HG02870 (cell line): ENCODE measurements at regions not wholly inside any gene's neighbourhood (a gene's known extent, or its start where the extent isn't known, plus 50 kb on each side); places are given as distances from the start of the nearest gene placed in this dataset.
"Not testable (repeated sequence)": the region's sequence is repeated elsewhere in the genome, so short reads cannot be mapped to it uniquely, and the experiment has no call there.

Experiments used
- ATAC-seq: cut with Tn5 transposase; IDR thresholded peaks from one replicate; pipeline ENCODE4 v1.9.1; 2021; ENCODE audit warnings: mild to moderate bottlenecking, moderate library complexity; ENCODE audit not compliant: unreplicated experiment

GRCh38 chr15:21774760-21775159, 102.8 kb downstream of the POTEB start:
- ATAC-seq: not testable (repeated sequence)

DNA sequence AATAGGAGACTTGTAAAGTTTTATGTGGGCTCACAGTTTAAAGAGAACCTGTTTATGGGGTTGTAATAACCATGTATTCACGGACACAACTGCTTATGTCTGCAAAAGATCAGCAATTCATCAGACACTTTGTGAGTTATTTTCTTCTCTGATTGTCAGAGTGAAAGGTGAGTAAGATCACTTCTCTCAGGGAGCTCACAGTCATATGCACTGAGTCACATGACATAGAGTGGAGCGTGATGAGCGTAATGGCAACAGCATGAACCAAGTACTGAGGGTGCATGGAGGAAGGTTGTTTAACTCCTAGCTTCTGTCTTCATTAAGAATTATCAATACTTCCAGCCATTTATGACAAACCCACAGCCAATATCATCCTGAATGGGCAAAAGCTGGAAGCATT, 111.0 kb downstream of the POTEB start:
- ATAC-seq: not testable (repeated sequence)

GRCh38 chr15:21763756-21764155, 113.8 kb downstream of the POTEB start:
- not testable (repeated sequence) for ATAC-seq

DNA sequence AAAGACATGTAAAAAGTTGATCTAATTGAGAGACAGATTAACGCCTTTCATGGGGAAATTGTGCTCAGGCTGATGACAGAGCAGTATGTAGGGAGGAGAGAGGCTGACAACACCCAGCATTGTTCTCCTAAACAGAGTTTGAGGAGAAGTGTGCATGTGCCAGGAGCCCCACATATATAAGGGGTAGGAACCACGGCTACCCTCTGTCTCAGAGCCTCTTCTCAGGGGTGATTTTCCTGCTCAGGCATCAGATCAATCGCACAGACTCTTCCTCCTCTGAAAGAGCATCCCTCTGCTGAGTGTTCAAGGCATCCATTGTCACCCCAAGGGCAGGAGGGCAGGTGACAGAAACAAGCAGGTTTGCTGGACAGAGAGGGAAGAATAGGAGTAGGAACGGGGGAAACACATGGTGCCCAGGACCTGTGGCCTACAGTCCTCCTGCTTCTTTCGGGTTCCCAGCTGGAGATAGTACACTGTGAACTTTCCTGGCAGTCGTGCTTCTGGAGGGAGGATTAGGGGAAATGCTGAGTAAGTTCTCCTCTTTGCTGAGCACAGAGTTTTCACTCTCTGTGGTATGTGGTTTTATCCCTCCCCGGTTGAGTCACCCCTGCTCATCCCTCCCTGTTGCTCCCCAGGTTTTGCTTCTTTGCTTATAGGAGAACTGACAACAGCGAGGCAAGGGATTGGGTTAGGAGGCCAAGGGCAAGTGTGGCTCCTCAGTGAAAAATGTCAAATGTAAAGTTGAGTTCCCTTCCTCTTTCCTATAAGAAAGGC, 117.1 kb downstream of the POTEB start:
- ATAC-seq: peak; percentile 71

DNA sequence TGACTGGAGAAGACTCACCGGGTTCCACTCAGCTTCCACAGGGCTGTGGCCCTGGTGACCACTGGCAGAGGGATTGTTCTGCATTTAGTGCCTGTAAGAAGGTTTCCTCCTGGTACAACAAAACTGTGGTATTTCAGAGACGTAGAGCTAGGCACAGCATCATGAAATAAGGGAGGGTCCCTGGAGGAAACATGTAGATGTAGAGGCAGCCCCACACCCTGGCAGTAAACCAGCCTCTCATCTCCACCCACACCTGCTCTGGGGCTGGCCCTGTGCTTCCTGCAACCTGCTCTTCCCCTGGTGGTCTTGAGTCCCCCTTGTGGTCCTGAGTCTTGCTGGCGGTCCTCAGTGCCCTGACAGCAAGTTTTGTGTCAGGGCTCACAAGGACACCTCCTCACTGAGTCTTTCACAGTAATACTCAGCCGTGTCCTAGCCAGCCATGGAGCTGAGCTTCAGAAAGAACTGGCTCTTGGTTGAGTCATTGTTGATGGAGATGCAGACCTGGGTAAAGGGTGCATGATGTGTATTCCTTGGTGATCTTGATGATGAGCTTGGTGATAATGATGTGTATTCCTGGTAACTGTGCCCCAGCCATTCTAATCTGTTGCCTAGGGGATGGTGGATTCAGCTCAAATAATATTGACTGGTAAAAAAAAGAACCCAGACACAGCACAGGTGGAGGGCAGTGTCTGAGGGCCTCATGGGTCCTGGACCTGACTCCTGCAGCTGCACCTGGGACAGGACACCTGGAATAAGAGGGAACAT, 118.0 kb downstream of the POTEB start:
- not testable (repeated sequence) for ATAC-seq

GRCh38 chr15:21753838-21754237, 123.7 kb downstream of the POTEB start:
- not testable (repeated sequence) for ATAC-seq

- not testable (repeated sequence) for ATAC-seq
These were observed 125.2 kb downstream of the POTEB start for GRCh38 chr15:21752124-21752957.

GRCh38 chr15:21749173-21749572, 128.4 kb downstream of the POTEB start:
- not testable (repeated sequence) for ATAC-seq

GRCh38 chr15:21744245-21744915, 133.2 kb downstream of the POTEB start:
- ATAC-seq: not testable (repeated sequence)

DNA sequence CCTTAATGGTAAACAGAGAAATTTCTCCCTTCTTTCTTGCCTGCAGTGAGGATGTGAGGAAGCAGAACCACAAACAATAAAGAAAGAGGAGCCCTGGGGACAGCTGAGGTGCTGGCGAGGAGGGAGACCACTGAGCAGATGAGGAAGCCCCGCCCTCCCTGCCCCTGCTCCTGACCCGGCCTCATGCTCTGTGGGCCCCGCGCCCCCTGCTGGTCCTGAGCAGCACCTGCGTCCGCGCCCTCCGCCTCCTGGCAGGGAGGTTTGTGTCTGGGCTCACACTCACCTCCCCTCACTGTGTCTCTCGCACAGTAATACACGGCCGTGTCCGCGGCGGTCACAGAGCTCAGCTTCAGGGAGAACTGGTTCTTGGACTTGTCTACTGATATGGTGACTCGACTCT, 135.5 kb downstream of the POTEB start:
- peak; percentile 86 for ATAC-seq

DNA sequence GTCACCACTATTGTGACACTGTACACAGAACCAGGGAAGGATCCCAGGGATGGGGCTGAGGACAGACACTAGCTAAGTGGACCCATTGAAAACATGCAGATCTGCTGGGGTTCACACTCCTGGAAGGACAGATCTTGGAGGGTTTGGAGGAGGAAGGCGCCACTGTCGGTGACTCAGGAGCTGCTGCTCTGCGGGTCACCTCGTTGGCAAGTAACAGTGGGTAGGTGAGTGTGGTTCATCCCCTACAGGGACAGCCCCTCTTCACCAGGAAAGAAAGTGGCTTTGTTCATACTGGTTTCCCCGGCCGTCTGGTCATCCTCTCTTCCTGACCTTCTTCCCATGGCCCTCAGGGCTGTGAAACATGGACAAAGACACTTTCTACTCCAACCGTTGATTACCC, 139.5 kb downstream of the POTEB start:
- ATAC-seq: not testable (repeated sequence)

- ATAC-seq: not testable (repeated sequence)
These were observed 141.1 kb downstream of the POTEB start for GRCh38 chr15:21736443-21736842.

GRCh38 chr15:21735837-21736236, 141.7 kb downstream of the POTEB start:
- ATAC-seq: not testable (repeated sequence)

DNA sequence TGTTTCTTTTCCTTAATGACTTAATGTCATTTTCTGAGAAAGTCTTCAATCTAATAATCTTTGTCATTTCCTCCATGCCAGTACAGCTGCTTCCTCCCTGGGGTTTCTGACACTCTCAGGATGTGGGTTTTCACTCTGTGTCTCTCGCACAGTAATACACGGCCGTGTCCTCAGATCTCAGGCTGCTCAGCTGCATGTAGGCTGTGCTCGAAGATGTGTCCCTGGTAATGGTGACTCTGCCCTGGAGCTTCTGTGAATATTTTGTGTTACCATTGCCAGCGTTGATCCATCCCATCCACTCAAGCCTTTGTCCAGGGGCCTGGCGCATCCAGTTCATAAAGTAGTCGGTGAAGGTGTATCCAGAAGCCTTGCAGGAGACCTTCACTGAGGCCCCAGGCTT, 142.2 kb downstream of the POTEB start:
- not testable (repeated sequence) for ATAC-seq

DNA sequence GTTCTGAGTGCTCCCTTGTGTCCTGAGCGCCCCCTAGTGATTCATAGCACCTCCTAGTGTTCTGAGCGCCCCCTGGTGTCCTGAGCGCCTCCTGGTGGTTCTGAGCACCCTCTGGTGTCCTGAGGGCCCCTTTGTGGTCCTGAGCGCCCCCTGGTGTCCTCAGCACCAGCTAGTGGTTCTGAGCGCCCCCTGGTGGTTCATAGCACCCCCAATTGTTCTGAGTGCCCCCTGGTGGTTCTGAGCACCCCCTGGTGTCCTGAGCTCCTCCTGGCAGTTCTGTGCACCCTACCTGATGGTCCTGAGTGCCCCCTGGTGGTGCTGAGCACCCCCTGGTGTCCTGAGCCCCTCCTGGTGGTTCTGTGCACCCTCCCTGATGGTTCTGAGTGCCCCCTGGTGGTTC, 146.0 kb downstream of the POTEB start:
- peak; percentile 56 for ATAC-seq

DNA sequence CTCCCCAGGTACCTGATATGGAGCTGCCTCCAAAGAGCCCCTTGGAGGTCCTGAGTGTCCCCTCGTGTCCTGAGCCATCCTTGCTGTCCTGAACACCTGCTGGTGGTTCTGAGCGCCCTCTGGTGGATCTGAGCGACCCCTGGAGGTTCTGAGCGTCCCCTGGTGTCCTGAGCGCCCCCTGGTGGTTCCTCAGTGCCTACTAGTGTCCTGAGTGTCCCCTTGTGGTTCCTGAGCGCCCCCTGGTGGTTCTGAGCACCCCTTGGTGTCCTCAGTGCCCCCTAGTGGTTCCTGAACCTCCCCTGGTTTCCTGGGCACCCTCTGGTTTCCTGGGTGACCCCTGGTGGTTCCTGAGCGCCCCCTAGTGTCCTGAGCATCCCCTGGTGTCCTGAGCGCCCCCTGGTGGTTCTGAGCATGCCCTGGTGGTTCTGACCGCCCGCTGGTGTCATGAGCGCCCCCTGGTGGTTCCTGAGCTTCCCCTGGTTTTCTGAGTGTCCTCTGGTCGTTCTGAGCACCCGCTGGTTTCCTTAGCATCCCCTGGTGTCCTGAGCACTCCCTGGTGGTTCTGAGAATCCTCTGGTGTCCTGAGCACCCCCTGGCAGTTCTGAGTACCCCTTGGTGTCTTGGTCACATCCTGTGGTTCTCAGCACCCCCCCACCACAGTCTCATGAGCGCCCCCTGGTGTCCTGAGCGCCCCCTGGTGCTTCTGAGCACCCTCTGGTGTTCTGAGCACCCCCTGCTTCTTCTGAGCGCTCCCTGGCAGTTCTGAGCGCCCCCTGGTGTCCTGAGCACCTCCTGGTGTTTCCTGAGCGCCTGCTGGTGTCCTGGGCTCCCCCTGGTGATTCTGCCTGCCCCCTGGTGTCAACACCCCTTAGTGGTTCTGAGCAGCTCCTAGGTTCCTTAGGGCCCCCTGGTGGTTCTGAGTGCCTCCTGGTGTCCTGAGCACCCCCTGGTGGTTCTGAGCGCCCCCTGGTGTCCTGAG, 146.8 kb downstream of the POTEB start:
- peak; percentile 55 for ATAC-seq

DNA sequence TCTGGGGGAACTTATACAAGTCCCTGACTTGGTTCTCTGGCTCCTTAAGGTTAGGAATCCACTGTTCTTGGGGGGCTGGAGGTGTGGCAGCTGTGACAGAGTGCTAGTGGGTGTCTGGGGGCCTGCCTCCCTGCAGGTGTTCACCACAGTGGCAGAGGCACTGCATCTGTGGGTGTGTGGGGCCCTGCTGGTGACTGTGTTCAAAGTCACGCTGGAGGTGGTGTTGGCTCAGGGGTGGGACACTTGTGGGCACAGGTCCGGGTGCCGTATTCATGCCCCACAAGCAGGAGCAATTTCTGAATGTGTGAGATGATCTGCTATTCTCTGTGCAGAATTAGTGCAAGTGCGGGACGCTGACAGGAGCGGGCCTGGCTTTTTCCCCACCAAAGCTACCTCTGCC, 152.5 kb downstream of the POTEB start:
- not testable (repeated sequence) for ATAC-seq

DNA sequence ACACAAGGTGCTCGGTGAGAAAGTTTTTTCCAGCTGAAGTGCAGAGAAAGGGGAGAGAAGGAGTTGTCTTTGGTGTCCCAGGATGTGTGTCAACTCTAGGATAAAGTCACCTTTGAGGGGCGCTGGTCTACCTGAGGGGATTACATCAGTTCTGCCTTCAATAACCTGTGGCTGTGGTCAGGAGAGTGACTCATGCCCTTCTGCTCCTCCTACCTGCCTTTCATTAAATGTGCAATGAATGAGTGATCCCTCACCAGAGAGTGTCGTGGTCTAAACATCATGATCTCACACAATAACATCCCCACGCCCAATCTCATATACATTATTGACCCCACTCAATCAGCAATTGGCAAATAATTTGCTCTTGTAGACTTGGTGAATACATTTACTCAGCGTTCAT, 156.4 kb downstream of the POTEB start:
- not testable (repeated sequence) for ATAC-seq

GRCh38 chr15:21718779-21719178, 158.8 kb downstream of the POTEB start:
- peak; percentile 67 for ATAC-seq
